ENCODE measurements at regions not wholly inside any gene's neighbourhood (a gene's known extent, or its start where the extent isn't known, plus 50 kb on each side); places are given as distances from the start of the nearest gene placed in this dataset.

- Histone ChIP-seq H3K9me3 (no peaks in the 10 kb centered on the region), H3K27ac (no peak overlapping the region), H3K36me3 (no peaks in the 10 kb centered on the region), H3K4me1 (no peaks in the 10 kb centered on the region), H3K27me3 (peaks cover 0 to 5% (median 0%) of the 10 kb centered on the region in 9 donors), H3K4me3 (no peak overlapping the region)
- DNase-seq (no peak), ATAC-seq (no peak)
- 59 to 80% (median 73%) methylated on average over 5 to 6 of the region's 6 CpGs for WGBS, 4 donors
- intact Hi-C loops (cut with DNase I), result no loop called here
- TF ChIP-seq POLR2A (IDR thresholded peaks at IDR 0.05), result no peak
- TF ChIP-seq, protein P1, sequence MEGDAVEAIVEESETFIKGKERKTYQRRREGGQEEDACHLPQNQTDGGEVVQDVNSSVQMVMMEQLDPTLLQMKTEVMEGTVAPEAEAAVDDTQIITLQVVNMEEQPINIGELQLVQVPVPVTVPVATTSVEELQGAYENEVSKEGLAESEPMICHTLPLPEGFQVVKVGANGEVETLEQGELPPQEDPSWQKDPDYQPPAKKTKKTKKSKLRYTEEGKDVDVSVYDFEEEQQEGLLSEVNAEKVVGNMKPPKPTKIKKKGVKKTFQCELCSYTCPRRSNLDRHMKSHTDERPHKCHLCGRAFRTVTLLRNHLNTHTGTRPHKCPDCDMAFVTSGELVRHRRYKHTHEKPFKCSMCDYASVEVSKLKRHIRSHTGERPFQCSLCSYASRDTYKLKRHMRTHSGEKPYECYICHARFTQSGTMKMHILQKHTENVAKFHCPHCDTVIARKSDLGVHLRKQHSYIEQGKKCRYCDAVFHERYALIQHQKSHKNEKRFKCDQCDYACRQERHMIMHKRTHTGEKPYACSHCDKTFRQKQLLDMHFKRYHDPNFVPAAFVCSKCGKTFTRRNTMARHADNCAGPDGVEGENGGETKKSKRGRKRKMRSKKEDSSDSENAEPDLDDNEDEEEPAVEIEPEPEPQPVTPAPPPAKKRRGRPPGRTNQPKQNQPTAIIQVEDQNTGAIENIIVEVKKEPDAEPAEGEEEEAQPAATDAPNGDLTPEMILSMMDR (IDR thresholded peaks at IDR 0.05), result no peak
Measured at GRCh38 chr21:38027901-38028498, 111.7 kb upstream of the KCNJ6 start.

GRCh38 chr21:38032082-38032801, 116.0 kb upstream of the KCNJ6 start:
- no peak for DNase-seq
- H3K36me3 ChIP-seq, result no peaks in the 10 kb centered on the region
- no peak for ATAC-seq
- no peaks in the 10 kb centered on the region for H3K4me1 ChIP-seq
- intact Hi-C loops (cut with DNase I), result no loop called here
- WGBS, 4 donors, result 43 to 51% (median 49%) methylated on average over 4 of the region's 4 CpGs
- no peak overlapping the region for H3K27ac ChIP-seq
- H3K4me3 ChIP-seq, result no peak overlapping the region
- no peaks in the 10 kb centered on the region for H3K9me3 ChIP-seq
- H3K27me3 ChIP-seq, result no peaks in the 10 kb centered on the region
- TF ChIP-seq, protein P1 (IDR thresholded peaks at IDR 0.05), result no peak
- no peak for TF ChIP-seq POLR2A (IDR thresholded peaks at IDR 0.05)

GRCh38 chr21:38036016-38036415, 119.8 kb upstream of the KCNJ6 start:
- H3K9me3 ChIP-seq, result no peaks in the 10 kb centered on the region
- no peaks in the 10 kb centered on the region for H3K27me3 ChIP-seq
- no peak overlapping the region for H3K4me3 ChIP-seq
- TF ChIP-seq, protein P1 (IDR thresholded peaks at IDR 0.05), result no peak
- no peak for TF ChIP-seq POLR2A (IDR thresholded peaks at IDR 0.05)
- peak in 2 of 5 donors; percentile 29 to 33 for DNase-seq
- H3K4me1 ChIP-seq, result no peaks in the 10 kb centered on the region
- peak in 3 of 4 donors; percentile 55 to 79 (median 77) for ATAC-seq
- intact Hi-C loops (cut with DNase I), result no loop called here
- no peaks in the 10 kb centered on the region for H3K36me3 ChIP-seq
- 62 to 86% (median 74%) methylated on average over 7 of the region's 7 CpGs for WGBS, 4 donors
- H3K27ac ChIP-seq, result no peak overlapping the region

DNA sequence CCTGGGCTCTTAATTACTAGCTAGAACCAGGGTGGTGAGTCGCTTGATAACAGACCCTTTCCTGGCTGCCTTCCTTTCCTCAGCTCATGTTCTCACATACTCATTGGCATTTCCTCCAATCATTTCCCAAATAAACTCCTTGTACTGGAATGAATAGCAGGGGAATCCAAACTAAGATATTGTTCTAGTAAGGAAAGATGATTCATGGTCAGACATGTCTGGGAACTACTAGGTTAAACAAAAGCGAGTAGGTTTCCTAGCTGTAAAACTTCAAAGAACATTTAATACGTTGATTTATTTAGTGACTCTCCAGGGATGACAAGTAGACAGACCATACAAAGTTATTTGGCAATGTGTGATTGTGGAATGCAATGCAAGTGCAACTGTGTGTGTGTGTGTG, 121.2 kb upstream of the KCNJ6 start:
- Histone ChIP-seq H3K36me3 (no peaks in the 10 kb centered on the region), H3K9me3 (no peaks in the 10 kb centered on the region), H3K4me1 (no peaks in the 10 kb centered on the region), H3K27ac (no peak overlapping the region), H3K27me3 (no peaks in the 10 kb centered on the region), H3K4me3 (no peak overlapping the region)
- intact Hi-C loops (cut with DNase I), result no loop called here
- 56 to 66% (median 62%) methylated on average over 3 of the region's 3 CpGs for WGBS, 4 donors
- DNase-seq (no peak), ATAC-seq (no peak)
- TF ChIP-seq, protein P1 (IDR thresholded peaks at IDR 0.05), result no peak
- no peak for TF ChIP-seq POLR2A (IDR thresholded peaks at IDR 0.05)

Data from heart left ventricle (tissue), 16 donors.